ENCODE measurements at regions not wholly inside any gene's neighbourhood (a gene's known extent, or its start where the extent isn't known, plus 50 kb on each side); places are given as distances from the start of the nearest gene placed in this dataset.
"Not testable (repeated sequence)": the region's sequence is repeated elsewhere in the genome, so short reads cannot be mapped to it uniquely, and the experiment has no call there.

GRCh38 chr13:96934889-96935489 lies 59.3 kb downstream of the OXGR1 start:
- Histone ChIP-seq H3K9ac (ENCODE audit: insufficient read depth, low read length) (no peak overlapping the region), H3K27me3 (ENCODE audit: control insufficient read depth, insufficient read depth, low read length) (no peaks in the 10 kb centered on the region), H3K4me1 (ENCODE audit: control insufficient read depth, extremely low read depth, insufficient read depth, low read length) (no peaks in the 10 kb centered on the region), H4K20me1 (ENCODE audit: control insufficient read depth, extremely low read depth, insufficient read depth, low read length) (no peaks in the 10 kb centered on the region), H3K79me2 (ENCODE audit: control insufficient read depth, insufficient read depth, low read length) (no peaks in the 10 kb centered on the region), H3K4me3 (replicated peaks in 1 of 4; ENCODE audit: control extremely low read depth in 1 of 4, insufficient read depth in 1 of 4, low read depth in 3 of 4, low read length in 4 of 4) (no peak overlapping the region), H3K27ac (ENCODE audit: insufficient read depth, low read length) (no peak overlapping the region), H3K36me3 (ENCODE audit: control insufficient read depth, insufficient read depth, low read length) (no peaks in the 10 kb centered on the region), H3K4me2 (ENCODE audit: extremely low read depth, insufficient read depth, low read length) (no peak overlapping the region), H2AFZ (ENCODE audit: low read length) (no peak overlapping the region), H3K9me3 (ENCODE audit: control insufficient read depth, insufficient read depth, low read depth, low read length) (no peaks in the 10 kb centered on the region)
- TF ChIP-seq EZH2 (IDR thresholded peaks at IDR 0.05; ENCODE audit: low read length, missing control alignments) (no peak), CTCF (conservative IDR thresholded peaks at IDR 0.05 in 1 of 2, IDR thresholded peaks at IDR 0.05 in 1 of 2; ENCODE audit: low read depth in 1 of 2, low read length in 2 of 2) (no peak)
- DNase-seq (ENCODE audit: low read depth in 2 of 2) = no peak

GRCh38 chr13:96925916-96926628 lies 68.2 kb downstream of the OXGR1 start:
- Histone ChIP-seq H3K27me3 (ENCODE audit: control insufficient read depth, insufficient read depth, low read length) (no peaks in the 10 kb centered on the region), H4K20me1 (ENCODE audit: control insufficient read depth, extremely low read depth, insufficient read depth, low read length) (no peaks in the 10 kb centered on the region), H3K27ac (ENCODE audit: insufficient read depth, low read length) (no peak overlapping the region), H3K4me1 (ENCODE audit: control insufficient read depth, extremely low read depth, insufficient read depth, low read length) (no peaks in the 10 kb centered on the region), H3K4me3 (replicated peaks in 1 of 4; ENCODE audit: control extremely low read depth in 1 of 4, insufficient read depth in 1 of 4, low read depth in 3 of 4, low read length in 4 of 4) (no peak overlapping the region), H2AFZ (ENCODE audit: low read length) (no peak overlapping the region), H3K9me3 (ENCODE audit: control insufficient read depth, insufficient read depth, low read depth, low read length) (no peaks in the 10 kb centered on the region), H3K9ac (ENCODE audit: insufficient read depth, low read length) (no peak overlapping the region), H3K36me3 (ENCODE audit: control insufficient read depth, insufficient read depth, low read length) (no peaks in the 10 kb centered on the region), H3K79me2 (ENCODE audit: control insufficient read depth, insufficient read depth, low read length) (no peaks in the 10 kb centered on the region), H3K4me2 (ENCODE audit: extremely low read depth, insufficient read depth, low read length) (no peak overlapping the region)
- TF ChIP-seq EZH2 (IDR thresholded peaks at IDR 0.05; ENCODE audit: low read length, missing control alignments) (no peak), CTCF (conservative IDR thresholded peaks at IDR 0.05 in 1 of 2, IDR thresholded peaks at IDR 0.05 in 1 of 2; ENCODE audit: low read depth in 1 of 2, low read length in 2 of 2) (no peak)
- no peak for DNase-seq (ENCODE audit: low read depth in 2 of 2)

- H3K4me2 ChIP-seq (ENCODE audit: extremely low read depth, insufficient read depth, low read length) = no peak overlapping the region
- no peak overlapping the region for H3K27ac ChIP-seq (ENCODE audit: insufficient read depth, low read length)
Observed at GRCh38 chr13:96925477-96925876, 68.8 kb downstream of the OXGR1 start.

GRCh38 chr13:96918861-96919631 lies 75.2 kb downstream of the OXGR1 start:
- H3K79me2 ChIP-seq (ENCODE audit: control insufficient read depth, insufficient read depth, low read length); H3K9ac ChIP-seq (ENCODE audit: insufficient read depth, low read length); H3K36me3 ChIP-seq (ENCODE audit: control insufficient read depth, insufficient read depth, low read length); DNase-seq (ENCODE audit: low read depth in 2 of 2); H3K4me2 ChIP-seq (ENCODE audit: extremely low read depth, insufficient read depth, low read length); H3K27me3 ChIP-seq (ENCODE audit: control insufficient read depth, insufficient read depth, low read length); H3K4me3 ChIP-seq (replicated peaks in 1 of 4; ENCODE audit: control extremely low read depth in 1 of 4, insufficient read depth in 1 of 4, low read depth in 3 of 4, low read length in 4 of 4); H3K9me3 ChIP-seq (ENCODE audit: control insufficient read depth, insufficient read depth, low read depth, low read length); H4K20me1 ChIP-seq (ENCODE audit: control insufficient read depth, extremely low read depth, insufficient read depth, low read length); H3K27ac ChIP-seq (ENCODE audit: insufficient read depth, low read length); H3K4me1 ChIP-seq (ENCODE audit: control insufficient read depth, extremely low read depth, insufficient read depth, low read length); H2AFZ ChIP-seq (ENCODE audit: low read length): not testable (repeated sequence)

More at GRCh38 chr13:96925477-96925876, 68.8 kb downstream of the OXGR1 start:
- TF ChIP-seq EZH2 (IDR thresholded peaks at IDR 0.05; ENCODE audit: low read length, missing control alignments) (no peak), CTCF (conservative IDR thresholded peaks at IDR 0.05 in 1 of 2, IDR thresholded peaks at IDR 0.05 in 1 of 2; ENCODE audit: low read depth in 1 of 2, low read length in 2 of 2) (no peak)
- no peak for DNase-seq (ENCODE audit: low read depth in 2 of 2)
- Histone ChIP-seq H3K9ac (ENCODE audit: insufficient read depth, low read length) (no peak overlapping the region), H4K20me1 (ENCODE audit: control insufficient read depth, extremely low read depth, insufficient read depth, low read length) (no peaks in the 10 kb centered on the region), H2AFZ (ENCODE audit: low read length) (no peak overlapping the region), H3K27me3 (ENCODE audit: control insufficient read depth, insufficient read depth, low read length) (no peaks in the 10 kb centered on the region), H3K36me3 (ENCODE audit: control insufficient read depth, insufficient read depth, low read length) (no peaks in the 10 kb centered on the region), H3K79me2 (ENCODE audit: control insufficient read depth, insufficient read depth, low read length) (no peaks in the 10 kb centered on the region), H3K4me1 (ENCODE audit: control insufficient read depth, extremely low read depth, insufficient read depth, low read length) (no peaks in the 10 kb centered on the region), H3K9me3 (ENCODE audit: control insufficient read depth, insufficient read depth, low read depth, low read length) (no peaks in the 10 kb centered on the region), H3K4me3 (replicated peaks in 1 of 4; ENCODE audit: control extremely low read depth in 1 of 4, insufficient read depth in 1 of 4, low read depth in 3 of 4, low read length in 4 of 4) (no peak overlapping the region)
